Endothelial cell of umbilical vein (primary cell): ENCODE measurements at regions not wholly inside any gene's neighbourhood (a gene's known extent, or its start where the extent isn't known, plus 50 kb on each side); places are given as distances from the start of the nearest gene placed in this dataset.

ENCODE experiments used
- BruUV-seq: library from RNA; stranded (reverse); fragments of 400-500 nt; replicated peaks from 2 replicates; lab custom pipeline; 2021; lab: Mats Ljungman, UMichigan
- CTCF ChIA-PET: fragments of 300-600, 350-600 bp; sonication (Branson Sonifier 250); formaldehyde crosslinking; loops from one replicate; lab custom pipeline; 2021; ENCODE audit warnings: antibody characterized with exemption, inconsistent platforms; lab: Charles Lee
- POLR2A ChIA-PET: fragments of 300-600, 350-600 bp; sonication (Branson Sonifier 250); formaldehyde crosslinking; loops from one replicate; lab custom pipeline; 2021; ENCODE audit warnings: antibody characterized with exemption, inconsistent platforms; lab: Charles Lee
- DNase-seq: peaks from one replicate; pipeline ENCODE4 v3.0.0-alpha.2; 2011; ENCODE audit warnings: low read depth, low spot score
- FAIRE-seq: peaks from 2 replicates; lab custom pipeline; 2011; peaks lifted over from hg19 to GRCh38; lab: Jason Lieb, UNC
- H2AFZ ChIP-seq: 2 replicates; pipeline ENCODE4 v1.6.0; 2012; ENCODE audit warnings: low read depth, low read length, control low read depth, inconsistent platforms
- H3K27ac ChIP-seq: 2 replicates; pipeline ENCODE4 v1.5.1; 2011; ENCODE audit warnings: low read depth, mild to moderate bottlenecking, control low read depth, low read length, moderate library complexity; ENCODE audit not compliant: insufficient read depth
- H3K27me3 ChIP-seq, 2 experiments: 2 replicates each; pipeline versions ENCODE4 v1.6.0 to v1.6.1; 2011; ENCODE audit warnings: low read length in 2 of 2, mixed read lengths in 1 of 2; ENCODE audit not compliant: control insufficient read depth in 2 of 2, insufficient read depth in 2 of 2
- H3K36me3 ChIP-seq, 2 experiments: 2 replicates in 1 of 2; 3 replicates in 1 of 2; pipeline ENCODE4 v1.5.1; 2011; ENCODE audit warnings: low read length in 2 of 2, mild to moderate bottlenecking in 1 of 2, moderate library complexity in 1 of 2; ENCODE audit not compliant: control insufficient read depth in 2 of 2, insufficient read depth in 2 of 2; ENCODE audit errors: extremely low read depth in 1 of 2
- H3K4me1 ChIP-seq: 3 replicates; pipeline ENCODE4 v1.5.1; 2011; ENCODE audit warnings: mild to moderate bottlenecking, low read length; ENCODE audit not compliant: control insufficient read depth, insufficient read depth; ENCODE audit errors: extremely low read depth
- H3K4me2 ChIP-seq: 2 replicates; pipeline ENCODE4 v1.6.1; 2011; ENCODE audit warnings: low read length, control low read depth, mixed read lengths; ENCODE audit not compliant: insufficient read depth
- H3K4me3 ChIP-seq, 3 experiments: fragments of 200-600 bp in 1 of 3; sonication (generic), shearing (Covaris generic) in 1 of 3; replicated peaks in 1 of 3; 2 replicates each; pipeline ENCODE4 v1.5.1; 2011 to 2016; ENCODE audit warnings: control low read depth in 3 of 3, low read length in 3 of 3, mild to moderate bottlenecking in 2 of 3, inconsistent platforms in 1 of 3, low read depth in 1 of 3, moderate library complexity in 1 of 3; ENCODE audit not compliant: insufficient read depth in 1 of 3
- H3K79me2 ChIP-seq: 2 replicates; pipeline ENCODE4 v1.6.0; 2012; ENCODE audit warnings: low read length, inconsistent platforms; ENCODE audit not compliant: control insufficient read depth, insufficient read depth
- H3K9ac ChIP-seq: replicated peaks from 2 replicates; pipeline ENCODE3; 2011; ENCODE audit warnings: low read length, control low read depth; ENCODE audit not compliant: insufficient read depth; ENCODE audit errors: extremely low read depth
- H3K9me1 ChIP-seq: replicated peaks from 3 replicates; pipeline ENCODE4 v1.6.0; 2011; ENCODE audit warnings: mild to moderate bottlenecking, low read length; ENCODE audit not compliant: control insufficient read depth, insufficient read depth; ENCODE audit errors: extremely low read depth
- H3K9me3 ChIP-seq: replicated peaks from 2 replicates; pipeline ENCODE4 v1.5.1; 2012; ENCODE audit warnings: low read length, inconsistent platforms; ENCODE audit not compliant: control insufficient read depth, insufficient read depth
- H4K20me1 ChIP-seq: replicated peaks from 2 replicates; pipeline ENCODE3; 2011; ENCODE audit warnings: mild to moderate bottlenecking, low read length; ENCODE audit not compliant: control insufficient read depth, insufficient read depth; ENCODE audit errors: extremely low read depth
- EZH2 ChIP-seq: IDR thresholded peaks from 2 replicates; pipeline ENCODE4 v1.6.1; 2012; ENCODE audit warnings: borderline replicate concordance, low read depth, mild to moderate bottlenecking, moderate library complexity, low read length, inconsistent platforms; ENCODE audit not compliant: severe bottlenecking
- FOS ChIP-seq: IDR thresholded peaks from 2 replicates; pipeline ENCODE4 v1.6.1; 2011; ENCODE audit warnings: mild to moderate bottlenecking, low read length, moderate library complexity, borderline replicate concordance; ENCODE audit not compliant: insufficient read depth
- JUN ChIP-seq: IDR thresholded peaks from 2 replicates; pipeline ENCODE4 v1.6.1; 2011; ENCODE audit warnings: borderline replicate concordance, low read depth; ENCODE audit not compliant: insufficient read length, insufficient read depth
- MYC ChIP-seq: IDR thresholded peaks from one replicate; pipeline ENCODE4 v1.6.1; 2011; ENCODE audit warnings: mild to moderate bottlenecking, low read depth, low read length
- POLR2AphosphoS5 ChIP-seq: IDR thresholded peaks from 2 replicates; pipeline ENCODE4 v1.6.1; 2012; ENCODE audit warnings: low read depth, mild to moderate bottlenecking, control low read depth, low read length, moderate library complexity; ENCODE audit not compliant: insufficient read depth
- dilution Hi-C: fragments of 300-500 bp; cut with MboI; formaldehyde crosslinking; loops from one replicate; pipeline ENCODE4 v1.15.0; 2019; ENCODE audit warnings: low sequenced_read_pairs; ENCODE audit not compliant: extremely low pct_ligation_motif_present
- intact Hi-C: fragments of 100-400 bp; cut with micrococcal nuclease; formaldehyde crosslinking; loops from one replicate; pipeline ENCODE4 v1.10.0; 2022
- TF ChIP-seq, protein P1 (sequence below): IDR thresholded peaks from 2 replicates; pipeline ENCODE4 v1.6.1; 2011; ENCODE audit not compliant: insufficient read depth, insufficient read length
- TF ChIP-seq, protein P2 (sequence below), 2 donors: IDR thresholded peaks; 1 replicate in 1 of 2; 2 replicates in 1 of 2; pipeline ENCODE4 v1.5.1; 2011; ENCODE audit warnings: low read length in 2 of 2, mild to moderate bottlenecking in 2 of 2, moderate library complexity in 2 of 2, control low read depth in 1 of 2, inconsistent platforms in 1 of 2, low read depth in 1 of 2; ENCODE audit not compliant: insufficient read depth in 1 of 2; ENCODE audit errors: extremely low read depth in 1 of 2

DNA sequence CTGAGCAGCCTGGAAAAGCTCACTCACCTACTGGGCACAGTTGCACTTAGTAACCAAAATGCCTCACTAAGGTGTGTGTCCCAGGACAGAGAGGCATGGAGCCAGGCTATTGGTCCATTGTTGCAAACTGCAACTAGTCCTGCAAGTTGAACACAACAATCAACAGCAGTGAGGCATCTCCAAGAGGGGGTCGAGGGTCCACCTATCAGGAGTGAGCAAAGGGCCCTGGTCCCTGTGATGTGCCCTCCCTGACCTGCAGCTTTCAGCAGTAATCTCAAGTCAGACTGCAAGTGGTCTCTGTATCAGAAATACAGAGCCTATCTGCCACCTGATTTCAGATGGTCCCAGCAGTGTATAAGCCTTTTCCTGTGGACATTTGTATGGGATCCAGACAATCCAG, 50.2 kb upstream of the TGM3 start:
- Histone ChIP-seq H3K79me2 (no peaks in the 10 kb centered on the region), H3K9ac (no peak overlapping the region), H2AFZ (no peak overlapping the region), H3K9me3 (no peaks in the 10 kb centered on the region), H3K4me3 (no peak overlapping the region), H3K4me1 (no peaks in the 10 kb centered on the region), H3K4me2 (no peak overlapping the region), H3K27me3 (peaks cover 0 to 5% of the 10 kb centered on the region in 2 experiments), H3K27ac (no peak overlapping the region), H3K36me3 (no peaks in the 10 kb centered on the region), H4K20me1 (no peaks in the 10 kb centered on the region), H3K9me1 (no peaks in the 10 kb centered on the region)
- BruUV-seq, result no TSS peak
- CTCF ChIA-PET, result no interaction called here
- dilution Hi-C loops (no loop called here), intact Hi-C loops (no loop called here)
- TF ChIP-seq JUN (no peak), POLR2AphosphoS5 (no peak), FOS (no peak), EZH2 (no peak), MYC (no peak)
- TF ChIP-seq, protein P1, sequence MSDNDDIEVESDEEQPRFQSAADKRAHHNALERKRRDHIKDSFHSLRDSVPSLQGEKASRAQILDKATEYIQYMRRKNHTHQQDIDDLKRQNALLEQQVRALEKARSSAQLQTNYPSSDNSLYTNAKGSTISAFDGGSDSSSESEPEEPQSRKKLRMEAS, result no peak
- TF ChIP-seq, protein P2, sequence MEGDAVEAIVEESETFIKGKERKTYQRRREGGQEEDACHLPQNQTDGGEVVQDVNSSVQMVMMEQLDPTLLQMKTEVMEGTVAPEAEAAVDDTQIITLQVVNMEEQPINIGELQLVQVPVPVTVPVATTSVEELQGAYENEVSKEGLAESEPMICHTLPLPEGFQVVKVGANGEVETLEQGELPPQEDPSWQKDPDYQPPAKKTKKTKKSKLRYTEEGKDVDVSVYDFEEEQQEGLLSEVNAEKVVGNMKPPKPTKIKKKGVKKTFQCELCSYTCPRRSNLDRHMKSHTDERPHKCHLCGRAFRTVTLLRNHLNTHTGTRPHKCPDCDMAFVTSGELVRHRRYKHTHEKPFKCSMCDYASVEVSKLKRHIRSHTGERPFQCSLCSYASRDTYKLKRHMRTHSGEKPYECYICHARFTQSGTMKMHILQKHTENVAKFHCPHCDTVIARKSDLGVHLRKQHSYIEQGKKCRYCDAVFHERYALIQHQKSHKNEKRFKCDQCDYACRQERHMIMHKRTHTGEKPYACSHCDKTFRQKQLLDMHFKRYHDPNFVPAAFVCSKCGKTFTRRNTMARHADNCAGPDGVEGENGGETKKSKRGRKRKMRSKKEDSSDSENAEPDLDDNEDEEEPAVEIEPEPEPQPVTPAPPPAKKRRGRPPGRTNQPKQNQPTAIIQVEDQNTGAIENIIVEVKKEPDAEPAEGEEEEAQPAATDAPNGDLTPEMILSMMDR (IDR thresholded peaks at IDR 0.05; ENCODE audit: extremely low read depth in 1 of 2, insufficient read depth in 1 of 2, low read depth in 1 of 2, low read length in 2 of 2), result no peak
- POLR2A ChIA-PET, result no interaction called here
- DNase-seq (no peak), FAIRE-seq (no peak)
